HEK293 (cell line): ENCODE measurements at regions not wholly inside any gene's neighbourhood (a gene's known extent, or its start where the extent isn't known, plus 50 kb on each side); places are given as distances from the start of the nearest gene placed in this dataset.

ENCODE experiments used
- AEBP2 ChIP-seq: fragments of 450-650 bp; formaldehyde crosslinking; IDR thresholded peaks from 2 replicates; pipeline ENCODE4 v1.5.1; 2016; ENCODE audit warnings: missing biosample characterization, missing genetic modification characterization, borderline replicate concordance
- CTCF ChIP-seq: fragments of 450-650 bp; formaldehyde crosslinking; IDR thresholded peaks from 2 replicates; pipeline ENCODE4 v1.5.1; 2016; ENCODE audit warnings: missing biosample characterization, missing genetic modification characterization
- PRDM1 ChIP-seq: fragments of 450-650 bp; formaldehyde crosslinking; IDR thresholded peaks from 2 replicates; pipeline ENCODE4; 2016; ENCODE audit warnings: missing biosample characterization, missing genetic modification characterization
- TCF7L2 ChIP-seq: IDR thresholded peaks from 2 replicates; pipeline ENCODE4 v1.6.1; 2011; ENCODE audit warnings: low read depth, mild to moderate bottlenecking, inconsistent platforms, low read length, moderate library complexity, borderline replicate concordance
- ZFHX2 ChIP-seq: fragments of 450-650 bp; formaldehyde crosslinking; conservative IDR thresholded peaks from 2 replicates; pipeline ENCODE4 v1.5.1; 2016; ENCODE audit warnings: missing biosample characterization, missing genetic modification characterization
- ZNF274 ChIP-seq, 2 experiments: fragments of 200-500 bp in 1 of 2; fragments of 450-650 bp in 1 of 2; sonication (Bioruptor generic) in 1 of 2; formaldehyde crosslinking in 1 of 2; IDR thresholded peaks; 2 replicates each; pipeline versions ENCODE4 v1.5.1 to v1.6.1; 2014 to 2016; ENCODE audit warnings: borderline replicate concordance in 1 of 2, inconsistent platforms in 1 of 2, low read length in 1 of 2, missing biosample characterization in 1 of 2, missing genetic modification characterization in 1 of 2
- ZNF37A ChIP-seq: fragments of 450-650 bp; IDR thresholded peaks from 2 replicates; pipeline ENCODE4 v1.5.1; 2018; ENCODE audit warnings: missing biosample characterization, missing genetic modification characterization
- ZNF654 ChIP-seq: fragments of 450-650 bp; formaldehyde crosslinking; IDR thresholded peaks from 2 replicates; pipeline ENCODE4 v1.5.1; 2016; ENCODE audit warnings: low read depth, missing biosample characterization, missing genetic modification characterization
- TF ChIP-seq, protein P1 (sequence below): fragments of 450-650 bp; formaldehyde crosslinking; conservative IDR thresholded peaks from 2 replicates; pipeline ENCODE4 v1.5.1; 2016; ENCODE audit warnings: low read depth, missing biosample characterization, missing genetic modification characterization
- TF ChIP-seq, protein P2 (sequence below): fragments of 450-650 bp; formaldehyde crosslinking; IDR thresholded peaks from 2 replicates; pipeline ENCODE4 v1.5.1; 2017; ENCODE audit warnings: missing biosample characterization, missing genetic modification characterization

- TF ChIP-seq ZFHX2 (tag by site-specific recombination), result no peak
- TF ChIP-seq ZNF274 (IDR thresholded peaks at IDR 0.05; ENCODE audit: low read length), result no peak
- no peak for TF ChIP-seq ZNF274 (tag by site-specific recombination; IDR thresholded peaks at IDR 0.05; ENCODE audit: borderline replicate concordance)
- TF ChIP-seq TCF7L2, result no peak
- TF ChIP-seq ZNF654 (tag by site-specific recombination), result no peak
- TF ChIP-seq PRDM1 (tag by site-specific recombination), result no peak
- TF ChIP-seq, protein P1, sequence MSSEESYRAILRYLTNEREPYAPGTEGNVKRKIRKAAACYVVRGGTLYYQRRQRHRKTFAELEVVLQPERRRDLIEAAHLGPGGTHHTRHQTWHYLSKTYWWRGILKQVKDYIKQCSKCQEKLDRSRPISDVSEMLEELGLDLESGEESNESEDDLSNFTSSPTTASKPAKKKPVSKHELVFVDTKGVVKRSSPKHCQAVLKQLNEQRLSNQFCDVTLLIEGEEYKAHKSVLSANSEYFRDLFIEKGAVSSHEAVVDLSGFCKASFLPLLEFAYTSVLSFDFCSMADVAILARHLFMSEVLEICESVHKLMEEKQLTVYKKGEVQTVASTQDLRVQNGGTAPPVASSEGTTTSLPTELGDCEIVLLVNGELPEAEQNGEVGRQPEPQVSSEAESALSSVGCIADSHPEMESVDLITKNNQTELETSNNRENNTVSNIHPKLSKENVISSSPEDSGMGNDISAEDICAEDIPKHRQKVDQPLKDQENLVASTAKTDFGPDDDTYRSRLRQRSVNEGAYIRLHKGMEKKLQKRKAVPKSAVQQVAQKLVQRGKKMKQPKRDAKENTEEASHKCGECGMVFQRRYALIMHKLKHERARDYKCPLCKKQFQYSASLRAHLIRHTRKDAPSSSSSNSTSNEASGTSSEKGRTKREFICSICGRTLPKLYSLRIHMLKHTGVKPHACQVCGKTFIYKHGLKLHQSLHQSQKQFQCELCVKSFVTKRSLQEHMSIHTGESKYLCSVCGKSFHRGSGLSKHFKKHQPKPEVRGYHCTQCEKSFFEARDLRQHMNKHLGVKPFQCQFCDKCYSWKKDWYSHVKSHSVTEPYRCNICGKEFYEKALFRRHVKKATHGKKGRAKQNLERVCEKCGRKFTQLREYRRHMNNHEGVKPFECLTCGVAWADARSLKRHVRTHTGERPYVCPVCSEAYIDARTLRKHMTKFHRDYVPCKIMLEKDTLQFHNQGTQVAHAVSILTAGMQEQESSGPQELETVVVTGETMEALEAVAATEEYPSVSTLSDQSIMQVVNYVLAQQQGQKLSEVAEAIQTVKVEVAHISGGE (tag by site-specific recombination), result no peak
- TF ChIP-seq CTCF (tag by site-specific recombination), result no peak
- no peak for TF ChIP-seq ZNF37A (tag by site-specific recombination)
- no peak for TF ChIP-seq AEBP2 (tag by site-specific recombination)
- TF ChIP-seq, protein P2, sequence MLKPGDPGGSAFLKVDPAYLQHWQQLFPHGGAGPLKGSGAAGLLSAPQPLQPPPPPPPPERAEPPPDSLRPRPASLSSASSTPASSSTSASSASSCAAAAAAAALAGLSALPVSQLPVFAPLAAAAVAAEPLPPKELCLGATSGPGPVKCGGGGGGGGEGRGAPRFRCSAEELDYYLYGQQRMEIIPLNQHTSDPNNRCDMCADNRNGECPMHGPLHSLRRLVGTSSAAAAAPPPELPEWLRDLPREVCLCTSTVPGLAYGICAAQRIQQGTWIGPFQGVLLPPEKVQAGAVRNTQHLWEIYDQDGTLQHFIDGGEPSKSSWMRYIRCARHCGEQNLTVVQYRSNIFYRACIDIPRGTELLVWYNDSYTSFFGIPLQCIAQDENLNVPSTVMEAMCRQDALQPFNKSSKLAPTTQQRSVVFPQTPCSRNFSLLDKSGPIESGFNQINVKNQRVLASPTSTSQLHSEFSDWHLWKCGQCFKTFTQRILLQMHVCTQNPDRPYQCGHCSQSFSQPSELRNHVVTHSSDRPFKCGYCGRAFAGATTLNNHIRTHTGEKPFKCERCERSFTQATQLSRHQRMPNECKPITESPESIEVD (tag by site-specific recombination), result no peak
Observed at GRCh38 chr5:138657360-138657759, 82.2 kb upstream of the HSPA9 start.
